Stimulated activated CD8-positive, alpha-beta memory T cell treated with anti-CD3 and anti-CD28 coated beads, Interleukin-2, amount 100 ng/mL, for 1 hour (primary cell): ENCODE measurements at regions not wholly inside any gene's neighbourhood (a gene's known extent, or its start where the extent isn't known, plus 50 kb on each side); places are given as distances from the start of the nearest gene placed in this dataset.
"Not testable (repeated sequence)": the region's sequence is repeated elsewhere in the genome, so short reads cannot be mapped to it uniquely, and the experiment has no call there.

ENCODE experiments used
- DNase-seq, 2 donors: peaks; one replicate each; pipeline ENCODE4 v3.0.0-alpha.2; 2020; ENCODE audit warnings: low read depth in 2 of 2

- no peak for DNase-seq
These were observed 187.9 kb upstream of the AKR1E2 start for GRCh38 chr10:4638099-4638498.

DNA sequence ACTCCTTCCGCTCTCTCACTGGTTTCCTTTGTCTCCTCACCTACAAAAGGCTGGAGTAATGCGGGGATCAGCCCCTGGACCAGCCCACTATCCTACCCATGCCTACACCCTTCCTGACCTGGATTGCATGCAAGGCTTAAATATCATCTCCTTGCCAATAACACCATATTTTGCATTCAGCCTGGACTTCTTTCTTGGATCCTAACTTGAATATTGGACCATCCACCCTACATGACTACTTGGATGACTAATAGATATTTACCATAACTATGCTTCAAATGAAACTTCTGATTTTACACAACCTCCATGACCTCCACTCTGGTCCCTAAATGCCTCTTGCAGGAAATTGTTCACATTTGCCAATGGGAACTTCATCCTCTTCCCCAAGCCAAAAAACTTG lies 188.3 kb upstream of the AKR1E2 start:
- no peak for DNase-seq

DNA sequence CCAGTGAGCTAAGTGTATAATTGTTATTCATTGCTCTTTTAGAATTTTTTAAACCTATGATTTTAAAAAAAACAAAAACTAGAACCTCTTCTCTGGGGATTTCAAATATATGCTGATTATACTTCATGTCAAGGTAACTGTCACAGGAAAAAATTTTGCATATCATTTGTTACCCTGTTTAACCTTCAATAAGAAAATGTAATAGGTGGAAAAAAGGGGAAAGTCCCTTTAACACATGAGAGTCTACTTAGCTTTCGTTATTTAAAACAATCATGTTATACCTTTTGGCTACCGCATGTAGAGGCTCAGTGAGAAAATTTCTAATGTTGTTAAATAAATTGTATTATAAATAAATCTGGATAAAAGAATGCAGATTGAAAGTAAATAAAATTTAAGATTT lies 190.1 kb upstream of the AKR1E2 start:
- DNase-seq: no peak

DNA sequence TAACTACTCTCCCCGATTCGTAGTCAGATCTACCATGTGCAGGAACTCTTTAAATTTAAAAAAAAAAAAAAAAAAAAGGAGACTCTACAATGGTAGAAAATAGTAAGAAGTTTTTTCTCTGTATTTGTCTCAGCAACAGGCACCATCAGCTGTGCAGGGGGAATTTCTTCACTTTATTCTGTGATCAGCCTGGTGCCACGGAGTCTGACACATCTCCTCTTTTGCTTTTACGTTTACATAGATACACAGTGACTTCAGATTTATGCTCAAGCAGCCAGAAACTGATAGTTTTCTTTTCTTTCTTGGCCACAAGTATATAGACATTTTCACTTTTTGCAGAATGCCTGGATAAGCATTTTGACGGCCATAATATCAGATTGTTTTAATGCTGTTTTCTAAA lies 190.6 kb upstream of the AKR1E2 start:
- DNase-seq: no peak

DNA sequence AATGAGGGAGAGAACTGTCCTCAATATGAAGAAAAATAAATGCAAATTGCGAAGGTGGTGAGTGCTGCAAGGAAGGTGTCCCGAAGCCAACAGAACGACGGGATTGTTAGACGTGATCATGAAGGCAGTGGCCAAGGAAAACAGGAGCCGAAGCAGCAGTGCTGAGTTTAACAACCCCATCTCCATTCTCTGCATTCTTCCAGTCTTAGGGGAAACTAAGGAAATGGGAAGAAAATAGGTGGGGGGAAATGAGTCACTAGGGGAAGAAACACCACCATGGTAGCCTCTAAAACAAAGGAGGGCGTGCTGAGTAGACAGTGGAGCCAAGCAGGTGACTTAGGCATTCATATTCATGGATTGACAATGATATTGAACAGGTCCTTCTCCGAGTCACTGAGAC lies 192.2 kb upstream of the AKR1E2 start:
- no peak for DNase-seq

DNA sequence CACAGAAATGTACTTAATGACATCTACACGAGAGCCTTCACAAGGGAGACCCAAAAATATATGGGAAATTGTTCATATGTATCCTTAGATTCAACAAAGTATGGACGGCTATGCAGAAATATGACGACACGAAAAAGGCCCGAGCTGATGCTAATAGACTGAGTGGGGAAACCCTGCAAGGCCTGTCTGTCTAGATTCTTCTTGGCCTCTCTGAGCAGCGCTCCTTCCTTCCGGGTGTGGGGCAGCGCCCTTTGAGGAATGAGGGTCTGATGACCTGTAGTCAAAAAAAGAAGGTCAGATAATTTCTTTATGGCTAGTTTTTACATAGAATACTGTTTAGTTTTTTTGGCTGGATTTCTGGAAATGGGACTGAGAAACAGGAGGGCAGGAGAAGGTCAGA lies 192.8 kb upstream of the AKR1E2 start:
- DNase-seq: no peak

DNA sequence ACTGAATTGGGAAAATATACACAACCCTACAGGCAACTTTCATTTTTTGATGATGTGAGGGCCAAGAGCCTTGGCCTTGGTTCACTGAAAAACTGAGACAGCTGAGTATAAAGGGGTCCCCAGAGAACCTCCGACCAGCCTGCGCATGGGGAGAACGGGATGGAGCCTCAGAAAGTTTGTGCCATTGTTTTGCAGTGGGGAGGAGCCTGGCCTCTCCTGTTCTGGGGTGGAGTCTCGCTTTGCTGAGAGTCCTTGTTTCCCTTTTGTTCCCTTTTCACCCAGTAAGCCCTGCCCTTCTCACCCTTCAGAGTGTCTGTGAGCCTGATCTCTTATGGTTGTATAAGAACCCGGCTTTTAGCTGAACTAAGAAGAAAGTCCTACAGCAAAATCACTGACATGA lies 193.2 kb upstream of the AKR1E2 start:
- no peak for DNase-seq

DNA sequence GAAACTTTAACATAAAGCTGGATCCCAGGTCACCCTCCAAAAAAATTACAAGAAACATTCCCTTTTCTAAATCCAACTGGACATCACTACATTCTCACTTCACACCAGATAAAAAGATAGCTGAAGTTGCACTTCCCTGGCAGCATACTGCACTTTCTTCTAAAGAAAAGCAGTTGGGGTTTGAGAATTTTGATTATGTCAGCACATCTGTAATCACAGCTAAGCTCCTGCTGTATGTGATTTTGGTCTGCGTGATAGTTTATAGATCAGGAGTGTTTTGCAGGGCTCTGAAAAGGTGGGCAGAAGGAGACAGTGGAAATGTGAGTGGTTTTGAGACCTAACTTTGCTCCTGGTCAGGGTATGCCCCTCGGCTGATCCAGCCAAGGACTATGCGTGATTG lies 199.1 kb upstream of the AKR1E2 start:
- no peak for DNase-seq

DNA sequence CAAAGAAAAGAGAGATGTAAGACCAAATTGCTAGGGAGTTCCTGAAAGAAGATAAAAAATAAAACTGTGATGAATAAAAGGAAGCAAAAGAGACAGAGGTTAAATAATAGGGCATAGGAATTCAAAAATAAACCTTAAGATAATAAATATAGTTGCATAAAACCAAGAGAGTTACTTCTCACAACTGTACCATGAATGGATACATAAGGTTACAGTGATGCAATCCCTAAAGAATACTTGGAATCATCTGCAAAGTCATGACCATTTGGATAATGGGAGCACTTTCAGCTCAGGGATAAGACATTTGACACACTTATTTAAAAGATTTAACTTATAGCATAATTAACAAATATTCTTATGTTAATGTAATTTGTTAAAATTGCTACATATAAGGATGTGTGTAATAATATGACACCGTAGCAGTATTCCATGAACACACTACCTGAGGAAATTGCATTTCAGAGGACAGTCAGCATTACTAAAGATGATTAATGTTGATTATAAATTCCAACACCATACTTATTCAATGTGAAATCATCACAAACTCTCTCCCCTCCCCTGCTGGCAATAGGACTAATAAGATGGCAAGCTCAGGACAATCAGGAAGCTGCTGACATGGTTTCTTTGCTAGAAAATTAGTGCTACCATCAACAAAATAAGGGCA lies 202.1 kb upstream of the AKR1E2 start:
- DNase-seq: no peak

DNA sequence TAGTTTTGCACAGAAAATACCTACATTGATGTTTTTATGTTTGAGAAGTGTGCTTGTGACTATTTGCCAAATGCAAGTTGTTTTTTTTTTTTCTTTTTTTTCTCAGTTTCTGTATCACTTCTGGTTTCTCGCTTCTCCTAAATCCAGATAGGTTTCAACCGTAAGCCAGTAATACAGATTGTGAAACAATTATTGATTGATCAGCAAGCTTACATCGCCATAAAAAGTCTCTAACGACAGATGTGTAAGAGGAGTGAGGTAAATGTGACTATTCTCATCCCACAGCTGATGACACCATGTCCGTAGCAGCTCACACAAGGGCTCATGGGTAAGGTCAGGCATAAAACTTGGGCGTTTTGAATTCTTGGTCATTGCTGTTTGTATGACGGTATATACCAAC lies 202.8 kb upstream of the AKR1E2 start:
- no peak for DNase-seq

DNA sequence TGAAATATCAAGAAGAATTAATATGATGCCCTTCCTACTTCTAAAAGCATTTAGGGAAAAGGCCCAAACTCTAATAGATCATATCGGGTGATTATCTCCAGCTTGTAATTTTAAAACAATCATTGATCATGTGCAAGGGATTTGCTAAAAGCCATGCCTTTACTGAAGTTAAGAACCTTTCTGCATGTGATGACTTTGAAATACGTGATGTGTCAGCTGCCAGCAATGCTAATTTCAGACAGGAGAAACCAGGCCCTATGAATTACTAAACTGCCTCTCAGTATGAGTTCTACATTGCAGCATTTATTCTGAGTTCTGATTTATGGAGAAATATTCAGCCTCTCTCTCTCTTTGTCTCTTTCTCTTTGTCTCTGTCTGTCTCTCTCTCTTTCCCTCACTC lies 203.6 kb upstream of the AKR1E2 start:
- no peak for DNase-seq

GRCh38 chr10:4617589-4617988 lies 208.4 kb upstream of the AKR1E2 start:
- no peak for DNase-seq

DNA sequence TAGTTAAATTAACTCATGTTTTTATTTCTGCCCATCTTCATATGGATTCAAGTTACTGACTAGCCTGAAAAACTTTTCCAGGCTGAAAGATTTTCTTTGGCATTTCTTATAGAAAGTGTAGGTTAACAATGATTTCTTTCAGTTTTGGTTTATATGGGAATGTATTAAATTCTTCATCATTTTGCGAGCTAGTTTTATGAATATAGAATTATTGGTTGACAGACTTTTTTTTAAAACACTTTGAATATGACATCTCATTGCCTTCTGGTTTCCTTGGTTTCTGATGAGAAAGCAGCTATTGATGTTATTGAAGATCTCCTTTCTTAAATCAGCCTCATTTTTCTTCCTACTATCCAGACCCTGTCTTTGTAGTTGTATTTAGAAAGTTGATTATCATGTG lies 211.0 kb upstream of the AKR1E2 start:
- DNase-seq: no peak

GRCh38 chr10:4609251-4609650 lies 216.8 kb upstream of the AKR1E2 start:
- no peak for DNase-seq

DNA sequence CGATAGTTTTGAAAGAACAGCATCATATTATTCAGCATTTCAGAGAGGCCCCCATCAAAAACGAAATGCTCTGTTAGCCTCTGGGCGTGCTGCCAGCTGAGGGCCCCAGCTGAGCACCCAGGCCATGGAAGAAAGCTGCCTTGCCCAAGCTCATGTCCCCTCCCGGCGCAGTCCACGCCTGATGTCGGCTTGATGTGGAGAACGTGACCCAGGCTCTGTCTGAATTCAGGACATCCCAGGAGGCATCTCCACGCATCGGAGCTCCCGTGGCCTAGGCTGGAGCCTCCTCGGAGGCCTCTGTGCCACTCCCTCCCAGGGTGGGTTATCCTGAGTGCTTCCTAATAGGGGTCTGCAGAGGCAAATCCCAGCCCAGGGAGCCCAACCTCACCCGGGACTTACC lies 218.3 kb upstream of the AKR1E2 start:
- no peak for DNase-seq

- no peak for DNase-seq
These were observed 219.0 kb upstream of the AKR1E2 start for GRCh38 chr10:4606856-4607636.

DNA sequence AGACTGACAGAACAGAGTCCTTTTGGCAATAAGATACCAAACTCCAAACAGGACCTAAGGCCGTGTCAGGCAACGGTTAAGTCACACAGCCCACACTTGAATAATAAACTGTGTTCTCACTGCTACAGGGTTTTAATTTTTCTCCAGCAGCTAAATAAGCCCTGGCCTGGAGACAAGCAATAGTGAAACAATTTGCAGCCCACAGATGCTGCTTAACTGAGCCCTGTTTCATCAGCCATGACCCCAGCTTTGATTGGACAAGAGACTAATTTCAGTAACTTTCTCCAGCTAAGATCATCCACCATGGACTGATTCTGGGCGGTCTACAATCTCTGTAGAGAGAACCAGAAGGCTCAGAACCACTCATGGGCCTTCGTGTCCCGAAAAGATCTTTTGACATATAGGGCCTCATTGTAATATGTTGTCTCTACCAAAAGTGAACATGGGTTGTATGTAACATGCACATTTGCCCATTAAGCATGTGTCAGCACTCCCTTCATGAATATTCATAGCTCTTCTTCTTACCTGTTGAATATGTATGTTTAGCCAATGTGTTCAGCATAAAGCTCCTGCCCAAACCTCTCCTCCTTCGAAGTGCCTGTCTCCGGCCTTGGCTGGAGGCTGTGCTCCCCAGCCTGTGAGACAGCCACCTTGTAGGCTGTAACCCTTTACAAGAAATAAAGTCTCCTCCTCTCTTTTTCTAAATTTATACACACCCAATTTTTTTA lies 223.1 kb upstream of the AKR1E2 start:
- DNase-seq: no peak

DNA sequence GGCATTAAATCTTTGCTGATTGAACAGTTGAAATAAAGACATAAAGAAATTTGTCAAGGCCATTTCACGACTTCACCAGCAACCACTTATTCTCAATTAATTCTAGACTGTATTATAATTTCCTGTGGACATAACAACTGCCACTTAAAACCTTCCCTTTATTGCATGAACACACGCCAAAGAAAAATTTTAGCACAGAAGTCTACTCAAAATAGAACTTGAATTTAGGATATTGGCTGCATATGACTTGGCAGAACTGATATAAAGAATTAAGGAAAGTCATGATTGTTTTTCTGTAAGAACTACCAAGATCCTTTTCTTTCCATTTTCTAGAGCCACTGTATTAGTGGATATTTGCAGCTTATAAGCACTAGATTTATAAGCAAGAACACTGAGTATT lies 226.5 kb upstream of the AKR1E2 start:
- no peak for DNase-seq

- not testable (repeated sequence) for DNase-seq
These were observed 228.1 kb upstream of the AKR1E2 start for GRCh38 chr10:4597898-4598297.

- DNase-seq: no peak
These were observed 229.1 kb upstream of the AKR1E2 start for GRCh38 chr10:4596951-4597350.

GRCh38 chr10:4595719-4596319 lies 230.2 kb upstream of the AKR1E2 start:
- no peak for DNase-seq

- no peak for DNase-seq
These were observed 235.2 kb upstream of the AKR1E2 start for GRCh38 chr10:4590807-4591206.

- no peak for DNase-seq
These were observed 237.2 kb upstream of the AKR1E2 start for GRCh38 chr10:4588824-4589223.
